GM23338 (cell line): ENCODE measurements at regions not wholly inside any gene's neighbourhood (a gene's known extent, or its start where the extent isn't known, plus 50 kb on each side); places are given as distances from the start of the nearest gene placed in this dataset.

ENCODE experiments used
- ATAC-seq: fragments of 200-7000 bp; cut with Tn5 transposase; 3 replicates; pipeline ENCODE4 v1.9.1; 2020
- DNase-seq: peaks from one replicate; pipeline ENCODE4 v3.0.0-alpha.2; 2015; ENCODE audit warnings: low spot score
- H2AFZ ChIP-seq: fragments of 200-600 bp; sonication (generic); 2 replicates; pipeline ENCODE4 v1.8.0; 2016; ENCODE audit warnings: antibody characterized with exemption, mild to moderate bottlenecking, moderate library complexity
- H3F3A ChIP-seq: fragments of 200-600 bp; sonication (generic); replicated peaks from 2 replicates; pipeline ENCODE4 v1.8.0; 2017; ENCODE audit warnings: antibody characterized with exemption, mixed run types, low read depth
- H3K27ac ChIP-seq: fragments of 200-600 bp; sonication (generic); 2 replicates; pipeline ENCODE4 v1.6.1; 2016; ENCODE audit warnings: low read depth
- H3K27me3 ChIP-seq: fragments of 200-600 bp; sonication (generic); 2 replicates; pipeline ENCODE4 v1.8.0; 2016; ENCODE audit warnings: mild to moderate bottlenecking, mixed run types, moderate library complexity; ENCODE audit not compliant: insufficient read depth
- H3K36me3 ChIP-seq: fragments of 200-600 bp; sonication (generic); 2 replicates; pipeline ENCODE4 v1.8.0; 2016; ENCODE audit warnings: mild to moderate bottlenecking; ENCODE audit not compliant: insufficient read depth
- H3K4me1 ChIP-seq: fragments of 200-600 bp; sonication (generic); 2 replicates; pipeline ENCODE4 v1.8.0; 2016; ENCODE audit warnings: mild to moderate bottlenecking, moderate library complexity; ENCODE audit not compliant: insufficient read depth
- H3K4me2 ChIP-seq: fragments of 200-600 bp; sonication (generic); 2 replicates; pipeline ENCODE4 v1.7.1; 2017; ENCODE audit warnings: mixed run types
- H3K4me3 ChIP-seq: fragments of 200-600 bp; sonication (generic); 2 replicates; pipeline ENCODE4 v1.6.1; 2016; ENCODE audit warnings: mixed run types
- H3K79me2 ChIP-seq: fragments of 200-600 bp; sonication (generic); replicated peaks from 2 replicates; pipeline ENCODE4 v1.8.0; 2017; ENCODE audit warnings: mild to moderate bottlenecking; ENCODE audit not compliant: insufficient read depth
- H3K9me2 ChIP-seq: fragments of 200-600 bp; sonication (generic); 2 replicates; pipeline ENCODE4 v1.8.0; 2017; ENCODE audit not compliant: insufficient read depth
- H4K20me1 ChIP-seq: fragments of 200-600 bp; sonication (generic); replicated peaks from 2 replicates; pipeline ENCODE4 v1.8.0; 2017; ENCODE audit warnings: mild to moderate bottlenecking; ENCODE audit not compliant: insufficient read depth
- H3K27ac Mint-ChIP-seq: 2 replicates; pipeline ENCODE4 v1.8.0; 2020; ENCODE audit warnings: inconsistent platforms, mild to moderate bottlenecking, moderate library complexity, mixed read lengths
- H3K27me3 Mint-ChIP-seq: 3 replicates; pipeline ENCODE4 v1.8.0; 2022; ENCODE audit warnings: low read depth, mild to moderate bottlenecking, moderate library complexity, mixed read lengths, inconsistent platforms; ENCODE audit not compliant: insufficient read depth, poor library complexity
- H3K36me3 Mint-ChIP-seq: 3 replicates; pipeline ENCODE4 v1.8.0; 2021; ENCODE audit warnings: low read depth, mild to moderate bottlenecking, inconsistent platforms, moderate library complexity, mixed read lengths
- H3K4me1 Mint-ChIP-seq: 3 replicates; pipeline ENCODE4 v1.8.0; 2020; ENCODE audit warnings: mild to moderate bottlenecking, inconsistent platforms, mixed read lengths
- H3K4me3 Mint-ChIP-seq: 3 replicates; pipeline ENCODE4 v1.8.0; 2021; ENCODE audit warnings: moderate library complexity, mild to moderate bottlenecking, inconsistent platforms, mixed read lengths
- H3K9me3 Mint-ChIP-seq: 3 replicates; pipeline ENCODE4 v1.8.0; 2020; ENCODE audit warnings: moderate library complexity, mild to moderate bottlenecking, inconsistent platforms, mixed read lengths
- CREB1 ChIP-seq: fragments of 250-450 bp; sonication (Bioruptor Pico); IDR thresholded peaks from 2 replicates; pipeline ENCODE4 v1.5.0; 2020; ENCODE audit warnings: low read depth, mild to moderate bottlenecking, moderate library complexity
- ETS1 ChIP-seq: IDR thresholded peaks from 2 replicates; pipeline ENCODE4 v1.6.1; 2016; ENCODE audit warnings: antibody characterized with exemption
- EZH2 ChIP-seq: fragments of 200-600 bp; sonication (generic); IDR thresholded peaks from one replicate; pipeline ENCODE4 v1.8.0; 2017; ENCODE audit warnings: antibody characterized with exemption, mild to moderate bottlenecking, low read depth; ENCODE audit not compliant: unreplicated experiment
- EZH2phosphoT487 ChIP-seq: fragments of 200-600 bp; sonication (generic); IDR thresholded peaks from one replicate; pipeline ENCODE4 v1.8.1; 2018; ENCODE audit warnings: antibody characterized with exemption; ENCODE audit not compliant: unreplicated experiment
- JUNB ChIP-seq: IDR thresholded peaks from one replicate; pipeline ENCODE4 v1.6.1; 2016; ENCODE audit warnings: antibody characterized with exemption; ENCODE audit not compliant: unreplicated experiment
- NANOG ChIP-seq: IDR thresholded peaks from 2 replicates; pipeline ENCODE4 v1.6.1; 2016; ENCODE audit warnings: antibody characterized with exemption, borderline replicate concordance
- POLR2AphosphoS5 ChIP-seq: IDR thresholded peaks from 2 replicates; pipeline ENCODE4 v1.6.1; 2016; ENCODE audit warnings: antibody characterized with exemption, low read depth
- REST ChIP-seq: IDR thresholded peaks from one replicate; pipeline ENCODE4 v1.6.1; 2018; ENCODE audit warnings: antibody characterized with exemption; ENCODE audit not compliant: unreplicated experiment
- ZNF331 ChIP-seq: fragments of 250-450 bp; sonication (Bioruptor Pico); IDR thresholded peaks from 2 replicates; pipeline ENCODE4 v1.5.0; 2020; ENCODE audit warnings: low read depth, mild to moderate bottlenecking, moderate library complexity
- ZNF462 ChIP-seq: fragments of 250-450 bp; sonication (Bioruptor Pico); IDR thresholded peaks from 2 replicates; pipeline ENCODE4 v1.5.0; 2020; ENCODE audit warnings: mild to moderate bottlenecking, moderate library complexity
- TF ChIP-seq, protein P1 (sequence below), 2 experiments: fragments of 200-600 bp in 1 of 2; sonication (generic) in 1 of 2; conservative IDR thresholded peaks; 2 replicates each; pipeline versions ENCODE4 v1.5.1 to v1.6.1; 2016 to 2017; ENCODE audit warnings: antibody characterized with exemption in 2 of 2, low read depth in 2 of 2, mild to moderate bottlenecking in 2 of 2, moderate library complexity in 1 of 2

DNA sequence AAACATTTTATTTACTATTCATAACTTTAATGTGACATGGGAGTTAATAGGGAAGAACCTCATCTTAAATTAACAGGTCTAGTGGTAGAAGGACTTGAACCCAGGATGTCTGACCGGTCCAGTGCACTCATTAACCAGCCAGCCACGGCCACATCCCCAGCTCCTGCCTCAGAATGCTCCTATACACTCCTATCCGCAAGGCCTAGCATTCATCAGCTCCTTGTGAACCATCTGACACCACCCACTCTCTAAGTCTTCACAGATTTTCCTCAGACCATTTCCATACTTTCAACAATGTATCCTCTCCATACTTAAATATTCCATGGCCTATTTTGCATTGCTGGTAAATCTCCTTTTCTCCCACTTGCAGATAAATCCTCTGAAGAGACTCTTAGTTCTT is 98.3 kb downstream of the KLF12 start:
- H3K27ac Mint-ChIP-seq = peak overlapping the region; percentile 99
- Histone ChIP-seq H3K27ac (peak overlapping the region; percentile 88), H3F3A (0 out of 2 replicates have a peak, but pooled peaks cover 4% of the 10 kb centered on the region), H3K4me1 (peaks cover 13% of the 10 kb centered on the region), H3K9me2 (no peaks in the 10 kb centered on the region), H3K4me3 (peak overlapping the region; percentile 38), H3K4me2 (peak overlapping the region; percentile 63), H2AFZ (no peak overlapping the region), H4K20me1 (no peaks in the 10 kb centered on the region), H3K36me3 (no peaks in the 10 kb centered on the region), H3K27me3 (no peaks in the 10 kb centered on the region), H3K79me2 (peaks cover 12% of the 10 kb centered on the region)
- no peaks in the 10 kb centered on the region for H3K36me3 Mint-ChIP-seq
- peak; percentile 53 for ATAC-seq
- no peak for TF ChIP-seq EZH2phosphoT487
- no peak for TF ChIP-seq EZH2
- TF ChIP-seq ZNF331 (CRISPR knock-in tag) = no peak
- TF ChIP-seq ZNF462 = no peak
- TF ChIP-seq POLR2AphosphoS5 = no peak
- TF ChIP-seq, protein P1, sequence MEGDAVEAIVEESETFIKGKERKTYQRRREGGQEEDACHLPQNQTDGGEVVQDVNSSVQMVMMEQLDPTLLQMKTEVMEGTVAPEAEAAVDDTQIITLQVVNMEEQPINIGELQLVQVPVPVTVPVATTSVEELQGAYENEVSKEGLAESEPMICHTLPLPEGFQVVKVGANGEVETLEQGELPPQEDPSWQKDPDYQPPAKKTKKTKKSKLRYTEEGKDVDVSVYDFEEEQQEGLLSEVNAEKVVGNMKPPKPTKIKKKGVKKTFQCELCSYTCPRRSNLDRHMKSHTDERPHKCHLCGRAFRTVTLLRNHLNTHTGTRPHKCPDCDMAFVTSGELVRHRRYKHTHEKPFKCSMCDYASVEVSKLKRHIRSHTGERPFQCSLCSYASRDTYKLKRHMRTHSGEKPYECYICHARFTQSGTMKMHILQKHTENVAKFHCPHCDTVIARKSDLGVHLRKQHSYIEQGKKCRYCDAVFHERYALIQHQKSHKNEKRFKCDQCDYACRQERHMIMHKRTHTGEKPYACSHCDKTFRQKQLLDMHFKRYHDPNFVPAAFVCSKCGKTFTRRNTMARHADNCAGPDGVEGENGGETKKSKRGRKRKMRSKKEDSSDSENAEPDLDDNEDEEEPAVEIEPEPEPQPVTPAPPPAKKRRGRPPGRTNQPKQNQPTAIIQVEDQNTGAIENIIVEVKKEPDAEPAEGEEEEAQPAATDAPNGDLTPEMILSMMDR (conservative IDR thresholded peaks at IDR 0.05; ENCODE audit: low read depth in 2 of 2) = no peak
- TF ChIP-seq ETS1 = no peak
- TF ChIP-seq JUNB = no peak
- no peak for TF ChIP-seq CREB1 (CRISPR knock-in tag)
- TF ChIP-seq REST = no peak
- TF ChIP-seq NANOG = no peak
- peak overlapping the region; percentile 59 for H3K4me3 Mint-ChIP-seq
- peaks cover 8% of the 10 kb centered on the region for H3K27me3 Mint-ChIP-seq
- H3K4me1 Mint-ChIP-seq = peaks cover 55% of the 10 kb centered on the region
- H3K9me3 Mint-ChIP-seq = no peaks in the 10 kb centered on the region
- no peak for DNase-seq
